Fibroblast of pulmonary artery (primary cell): ENCODE measurements at regions not wholly inside any gene's neighbourhood (a gene's known extent, or its start where the extent isn't known, plus 50 kb on each side); places are given as distances from the start of the nearest gene placed in this dataset.
"Not testable (repeated sequence)": the region's sequence is repeated elsewhere in the genome, so short reads cannot be mapped to it uniquely, and the experiment has no call there.

Experiments used
- DNase-seq: peaks from one replicate; pipeline ENCODE4 v3.0.0-alpha.2; 2010; ENCODE audit warnings: low read depth
- H3K4me3 ChIP-seq: replicated peaks from 2 replicates; pipeline ENCODE4 v1.5.1; 2011; ENCODE audit warnings: low read depth, mild to moderate bottlenecking, control low read depth, low read length, moderate library complexity
- TF ChIP-seq, protein P1 (sequence below): IDR thresholded peaks from 2 replicates; pipeline ENCODE4 v1.5.1; 2011; ENCODE audit warnings: mild to moderate bottlenecking, control low read depth, low read length, inconsistent platforms; ENCODE audit errors: missing control alignments

DNA sequence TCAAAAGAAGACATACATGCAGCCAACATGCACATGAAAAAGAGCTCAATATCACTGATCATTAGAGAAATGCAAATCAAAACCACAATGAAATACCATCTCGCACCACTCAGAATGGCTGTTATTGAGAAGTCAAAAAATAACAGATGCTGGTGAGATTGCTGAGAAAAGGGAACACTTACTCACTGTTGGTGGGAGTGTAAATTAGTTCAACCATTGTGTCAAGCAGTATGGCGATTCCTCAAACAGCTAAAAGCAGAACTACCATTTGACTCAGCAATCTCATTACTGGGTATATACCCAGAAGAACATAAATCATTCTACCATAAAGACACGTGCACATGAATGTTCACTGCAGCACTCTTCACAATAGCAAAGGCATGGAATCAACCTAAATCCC, 95.5 kb upstream of the XIRP2 start:
- TF ChIP-seq, protein P1, sequence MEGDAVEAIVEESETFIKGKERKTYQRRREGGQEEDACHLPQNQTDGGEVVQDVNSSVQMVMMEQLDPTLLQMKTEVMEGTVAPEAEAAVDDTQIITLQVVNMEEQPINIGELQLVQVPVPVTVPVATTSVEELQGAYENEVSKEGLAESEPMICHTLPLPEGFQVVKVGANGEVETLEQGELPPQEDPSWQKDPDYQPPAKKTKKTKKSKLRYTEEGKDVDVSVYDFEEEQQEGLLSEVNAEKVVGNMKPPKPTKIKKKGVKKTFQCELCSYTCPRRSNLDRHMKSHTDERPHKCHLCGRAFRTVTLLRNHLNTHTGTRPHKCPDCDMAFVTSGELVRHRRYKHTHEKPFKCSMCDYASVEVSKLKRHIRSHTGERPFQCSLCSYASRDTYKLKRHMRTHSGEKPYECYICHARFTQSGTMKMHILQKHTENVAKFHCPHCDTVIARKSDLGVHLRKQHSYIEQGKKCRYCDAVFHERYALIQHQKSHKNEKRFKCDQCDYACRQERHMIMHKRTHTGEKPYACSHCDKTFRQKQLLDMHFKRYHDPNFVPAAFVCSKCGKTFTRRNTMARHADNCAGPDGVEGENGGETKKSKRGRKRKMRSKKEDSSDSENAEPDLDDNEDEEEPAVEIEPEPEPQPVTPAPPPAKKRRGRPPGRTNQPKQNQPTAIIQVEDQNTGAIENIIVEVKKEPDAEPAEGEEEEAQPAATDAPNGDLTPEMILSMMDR = no peak

DNA sequence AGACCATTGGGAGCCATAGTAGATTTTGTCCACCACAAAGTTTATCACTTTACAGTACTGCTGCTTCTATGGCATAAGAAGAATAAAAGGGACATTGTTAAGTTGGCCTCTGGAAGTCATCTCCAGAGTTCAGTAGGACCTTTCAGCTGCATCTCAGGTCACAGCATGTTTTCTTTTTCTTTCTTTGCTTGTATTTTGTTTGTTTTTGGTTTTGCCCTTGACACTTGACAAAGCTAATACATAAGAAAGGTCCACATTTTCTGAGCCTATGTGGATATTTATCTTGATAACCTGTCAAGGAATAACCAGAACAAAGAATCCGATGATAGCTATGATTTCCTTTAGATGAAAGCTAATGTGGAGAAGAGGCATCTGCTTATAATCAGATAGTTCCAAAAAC, 101.6 kb upstream of the XIRP2 start:
- TF ChIP-seq, protein P1 = no peak
- DNase-seq = no peak
- H3K4me3 ChIP-seq = no peak overlapping the region

More for the DNA sequence above, 95.5 kb upstream of the XIRP2 start:
- H3K4me3 ChIP-seq = no peak overlapping the region
- no peak for DNase-seq

DNA sequence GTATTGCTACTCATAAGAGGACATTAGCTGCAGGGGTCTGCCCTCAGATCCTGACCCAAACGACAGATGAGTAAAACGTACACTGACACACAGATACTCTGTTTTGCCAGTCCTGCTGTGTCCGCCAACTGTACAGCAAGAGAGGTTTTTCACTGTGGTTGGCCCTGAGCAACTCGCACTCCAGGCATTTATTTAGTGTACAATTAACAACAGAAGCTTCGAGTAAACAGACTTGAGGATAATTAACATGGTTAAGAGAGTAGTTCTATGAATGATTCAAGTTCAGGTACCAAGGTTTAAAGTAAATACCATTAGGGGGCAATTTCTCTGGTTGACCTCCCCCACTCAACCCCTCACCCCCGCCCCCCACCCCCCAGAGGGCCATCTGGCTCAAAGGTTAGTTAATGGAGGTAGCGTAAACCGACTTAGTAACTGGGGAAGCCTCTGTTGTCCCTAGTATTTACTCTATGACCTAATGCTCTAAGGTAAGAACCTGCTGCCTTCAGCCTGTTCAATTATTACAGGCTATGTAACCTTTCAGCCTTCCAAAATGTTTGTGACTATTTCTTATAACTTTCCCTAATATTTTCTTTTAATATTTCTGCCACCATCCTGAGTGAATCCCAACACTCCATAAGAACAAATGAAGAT, 103.9 kb upstream of the XIRP2 start:
- TF ChIP-seq, protein P1 = no peak
- DNase-seq = no peak
- no peak overlapping the region for H3K4me3 ChIP-seq

DNA sequence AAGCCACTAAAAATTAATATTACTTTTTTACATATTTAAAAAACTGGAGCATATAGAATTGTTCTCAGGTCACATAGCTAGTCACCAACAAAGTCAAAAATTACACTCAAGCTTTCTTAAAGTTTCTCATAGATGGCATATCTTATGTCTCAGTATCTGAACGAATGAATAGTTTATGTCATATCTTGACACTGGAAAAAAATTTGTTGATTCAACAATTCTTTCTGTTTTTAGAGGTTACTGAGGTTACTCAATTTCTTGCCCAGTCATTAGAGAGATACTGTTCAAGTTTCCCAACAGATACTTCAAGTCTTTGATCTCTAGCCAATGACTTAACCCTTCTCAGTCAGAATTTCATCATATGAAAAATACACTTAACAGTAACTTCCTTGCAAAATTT, 113.1 kb upstream of the XIRP2 start:
- no peak for DNase-seq
- TF ChIP-seq, protein P1 = no peak
- H3K4me3 ChIP-seq = no peak overlapping the region

DNA sequence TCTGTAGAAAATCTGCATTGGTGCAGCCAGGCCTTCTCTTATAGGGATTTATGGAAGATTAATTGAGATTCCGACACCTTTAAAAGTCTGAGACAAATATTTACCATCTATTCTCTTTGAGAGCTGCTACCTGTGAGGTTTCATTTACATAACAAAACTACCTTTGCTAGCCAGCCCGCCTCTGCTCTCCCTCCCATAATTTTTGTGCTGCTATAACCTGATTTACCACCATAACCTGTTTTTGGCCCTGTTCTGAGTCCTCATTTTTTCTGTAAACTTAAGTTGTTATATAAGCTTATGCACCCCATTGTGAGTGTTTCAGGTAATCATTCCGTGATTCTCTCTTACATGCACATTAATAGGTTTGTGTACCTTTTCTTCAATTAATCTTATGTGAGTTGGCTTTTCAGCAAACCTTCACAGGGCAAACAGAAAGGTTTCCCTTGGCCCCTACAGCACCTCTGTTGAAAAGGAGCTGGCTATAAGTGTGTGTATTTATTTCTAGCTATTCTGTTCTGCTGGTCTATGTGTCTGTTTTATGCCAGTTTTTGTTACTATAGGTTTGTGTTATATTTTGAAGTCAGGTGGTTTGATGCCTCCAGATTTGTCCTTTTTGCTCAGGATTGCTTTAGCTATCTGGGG, 114.9 kb upstream of the XIRP2 start:
- no peak overlapping the region for H3K4me3 ChIP-seq
- DNase-seq = no peak
- TF ChIP-seq, protein P1 = no peak

DNA sequence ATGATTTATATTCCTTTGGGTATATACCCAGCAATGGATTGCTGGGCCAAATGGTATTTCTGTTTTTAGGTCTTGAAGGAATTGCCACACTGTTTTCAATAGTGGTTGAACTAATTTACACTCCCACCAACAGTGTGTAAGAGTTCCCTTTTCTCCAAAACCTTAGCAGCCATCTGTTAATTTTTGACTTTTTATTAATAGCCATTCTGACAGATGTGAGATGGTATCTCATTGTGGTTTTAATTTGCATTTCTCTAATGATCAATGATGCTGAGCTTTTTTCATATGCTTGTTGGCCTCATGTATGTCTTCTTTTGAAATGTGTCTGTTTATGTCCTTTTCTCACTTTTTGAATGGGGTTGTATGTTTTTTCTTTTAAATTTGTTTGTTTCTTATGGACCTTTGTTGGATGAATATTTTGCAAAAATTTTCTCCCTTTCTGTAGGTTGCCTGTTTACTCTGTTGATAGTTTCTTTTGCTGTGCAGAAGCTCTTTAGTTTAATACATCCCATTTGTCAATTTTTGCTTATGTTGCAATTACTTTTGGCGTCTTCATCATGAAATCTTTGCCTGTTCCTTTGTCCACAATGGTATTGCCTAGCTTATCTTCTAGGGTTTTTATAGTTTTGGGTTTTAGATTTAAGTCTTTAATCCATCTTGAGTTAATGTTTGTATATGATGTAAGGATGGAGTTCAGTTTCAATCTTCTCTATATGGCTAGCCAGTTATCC, 119.7 kb upstream of the XIRP2 start:
- no peak overlapping the region for H3K4me3 ChIP-seq
- DNase-seq = no peak
- TF ChIP-seq, protein P1 = no peak

DNA sequence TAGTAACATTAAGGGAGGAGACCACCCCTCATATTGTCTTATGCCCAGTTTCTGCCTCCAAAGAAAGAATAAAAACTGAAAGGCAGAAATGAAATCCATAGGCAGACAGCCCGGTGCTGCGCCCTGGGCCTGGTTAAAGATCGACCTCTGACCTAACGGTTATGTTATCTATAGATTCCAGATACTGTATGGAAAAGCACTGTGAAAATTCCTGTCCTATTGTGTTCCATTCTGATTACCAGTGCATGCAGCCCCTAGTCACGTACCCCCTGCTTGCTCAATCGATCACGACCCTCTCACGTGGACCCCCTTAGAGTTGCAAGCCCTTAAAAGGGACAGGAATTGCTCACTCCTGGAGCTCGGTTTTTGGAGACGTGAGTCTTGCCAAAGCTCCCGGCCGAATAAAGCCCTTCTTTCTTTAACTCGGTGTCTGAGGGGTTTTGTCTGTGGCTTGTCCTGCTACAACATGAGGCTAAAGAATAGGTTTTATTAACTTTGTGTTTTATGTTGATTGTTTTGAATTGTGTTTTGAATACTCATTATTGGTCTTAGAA, 121.4 kb upstream of the XIRP2 start:
- H3K4me3 ChIP-seq, DNase-seq: not testable (repeated sequence)
